K562 (cell line): ENCODE measurements at regions not wholly inside any gene's neighbourhood (a gene's known extent, or its start where the extent isn't known, plus 50 kb on each side); places are given as distances from the start of the nearest gene placed in this dataset.

Experiments
- ATAC-seq: fragments of 200-7000 bp; cut with Tn5 transposase; 3 replicates; pipeline ENCODE4 v1.9.1; 2020; ENCODE audit warnings: moderate library complexity
- BruUV-seq: library from RNA; stranded (reverse); fragments of 400-500 nt; replicated peaks from 2 replicates; lab custom pipeline; 2021; lab: Mats Ljungman, UMichigan
- CTCF ChIA-PET: fragments of 300-600 bp; formaldehyde crosslinking; extraction: SDS; loops from one replicate; lab custom pipeline; 2021; ENCODE audit warnings: low intra/inter-chr PET ratio; lab: Yijun Ruan, JAX
- POLR2A ChIA-PET: fragments of 300-600, 350-650 bp; sonication (Branson Sonifier 250); formaldehyde crosslinking; extraction: SDS; loops from one replicate; lab custom pipeline; 2021; ENCODE audit warnings: antibody characterized with exemption, inconsistent platforms; lab: Yijun Ruan, JAX
- DNase-seq, 4 experiments: peaks; one replicate each; pipeline versions ENCODE4 v3.0.0 to v3.0.0-alpha.2; 2011 to 2018; ENCODE audit warnings: low spot score in 3 of 4, mixed read lengths in 3 of 4; ENCODE audit errors: extremely low read depth in 1 of 4
- FAIRE-seq: peaks from 2 replicates; lab custom pipeline; 2011; peaks lifted over from hg19 to GRCh38; lab: Jason Lieb, UNC
- H2AFZ ChIP-seq: 2 replicates; pipeline ENCODE4 v1.6.0; 2011; ENCODE audit warnings: low read depth, low read length, control low read depth, inconsistent platforms
- H3K27ac ChIP-seq: fragments of 200-600 bp; 3 replicates; pipeline ENCODE4 v1.8.0; 2011; ENCODE audit warnings: low read depth, mild to moderate bottlenecking, control low read depth, inconsistent platforms, low read length, moderate library complexity, mixed read lengths; ENCODE audit errors: extremely low read depth
- H3K27me3 ChIP-seq, 2 experiments: fragments of 300-600 bp in 1 of 2; 2 replicates in 1 of 2; 3 replicates in 1 of 2; pipeline versions ENCODE4 v1.6.0 to v1.8.0; 2011; ENCODE audit warnings: inconsistent platforms in 2 of 2, low read length in 2 of 2, mild to moderate bottlenecking in 1 of 2, mixed read lengths in 1 of 2, moderate library complexity in 1 of 2; ENCODE audit not compliant: control insufficient read depth in 2 of 2, insufficient read depth in 2 of 2
- H3K36me3 ChIP-seq: fragments of 300-600 bp; 3 replicates; pipeline ENCODE4 v1.8.0; 2011; ENCODE audit warnings: mild to moderate bottlenecking, low read length, inconsistent platforms; ENCODE audit not compliant: control insufficient read depth, insufficient read depth
- H3K4me1 ChIP-seq, 2 experiments: fragments of 200-600 bp in 1 of 2; replicated peaks in 1 of 2; 2 replicates in 1 of 2; 3 replicates in 1 of 2; pipeline versions ENCODE4 v1.5.1 to v1.8.0; 2011; ENCODE audit warnings: inconsistent platforms in 2 of 2, low read length in 2 of 2, mild to moderate bottlenecking in 1 of 2, mixed read lengths in 1 of 2, moderate library complexity in 1 of 2; ENCODE audit not compliant: control insufficient read depth in 2 of 2, insufficient read depth in 2 of 2
- H3K4me2 ChIP-seq: 2 replicates; pipeline ENCODE4 v1.6.1; 2011; ENCODE audit warnings: low read length, control low read depth, inconsistent platforms, mixed read lengths; ENCODE audit not compliant: insufficient read depth
- H3K4me3 ChIP-seq: fragments of 200-600 bp; sonication (generic), shearing (Covaris generic); 2 replicates; pipeline ENCODE4 v1.5.1; 2016; ENCODE audit warnings: control low read depth, inconsistent platforms
- H3K79me2 ChIP-seq: fragments of 200-600 bp; 3 replicates; pipeline ENCODE4 v1.8.0; 2011; ENCODE audit warnings: low read length, inconsistent platforms; ENCODE audit not compliant: control insufficient read depth, insufficient read depth
- H3K9ac ChIP-seq, 2 experiments: 2 replicates each; pipeline versions ENCODE4 v1.6.0 to v1.6.1; 2011; ENCODE audit warnings: low read depth in 2 of 2, low read length in 2 of 2, control low read depth in 1 of 2, inconsistent platforms in 1 of 2, mild to moderate bottlenecking in 1 of 2, mixed read lengths in 1 of 2; ENCODE audit not compliant: insufficient read depth in 1 of 2
- H3K9me1 ChIP-seq: one replicate; pipeline ENCODE4 v1.6.0; 2011; ENCODE audit warnings: inconsistent platforms, mild to moderate bottlenecking, low read length, moderate library complexity; ENCODE audit not compliant: control insufficient read depth, insufficient read depth
- H3K9me3 ChIP-seq: replicated peaks from 2 replicates; pipeline ENCODE4 v1.5.1; 2011; ENCODE audit warnings: low read depth, low read length, inconsistent platforms; ENCODE audit not compliant: control insufficient read depth, insufficient read depth
- H4K20me1 ChIP-seq: replicated peaks from 2 replicates; pipeline ENCODE4 v1.6.1; 2011; ENCODE audit warnings: low read length, inconsistent platforms, mixed read lengths; ENCODE audit not compliant: control insufficient read depth, insufficient read depth
- E2F3 ChIP-seq: fragments of 250-450 bp; sonication (Bioruptor Pico); IDR thresholded peaks from 2 replicates; pipeline ENCODE4 v1.4.0; 2020; ENCODE audit warnings: mild to moderate bottlenecking
- ELF1 ChIP-seq: fragments of 200-800 bp; sonication (Bioruptor generic); IDR thresholded peaks from 2 replicates; pipeline ENCODE4 v1.6.1; 2016; ENCODE audit warnings: missing genetic modification characterization, missing compliant biosample characterization
- GABPA ChIP-seq: fragments of 200-800 bp; sonication (Bioruptor generic); conservative IDR thresholded peaks from 2 replicates; pipeline ENCODE4 v1.6.1; 2016; ENCODE audit warnings: low read depth, missing genetic modification characterization, missing compliant biosample characterization
- HMG20B ChIP-seq: fragments of 250-450 bp; sonication (Bioruptor Pico); IDR thresholded peaks from 2 replicates; pipeline ENCODE4 v1.5.0; 2021; ENCODE audit warnings: mild to moderate bottlenecking
- KLF13 ChIP-seq: fragments of 450-650 bp; IDR thresholded peaks from 2 replicates; pipeline ENCODE4 v1.6.1; 2016; ENCODE audit warnings: missing genetic modification characterization, low read depth, mild to moderate bottlenecking, missing compliant biosample characterization, moderate library complexity, borderline replicate concordance
- PCBP1 ChIP-seq: fragments of 200-400 bp; formaldehyde crosslinking; IDR thresholded peaks from 2 replicates; pipeline ENCODE4 v1.6.1; 2018; ENCODE audit warnings: mild to moderate bottlenecking, low read depth, low read length; ENCODE audit not compliant: poor library complexity, severe bottlenecking
- RBM14 ChIP-seq: fragments of 200-400 bp; formaldehyde crosslinking; IDR thresholded peaks from 2 replicates; pipeline ENCODE4 v1.6.1; 2018; ENCODE audit warnings: low read depth, mild to moderate bottlenecking, low read length, moderate library complexity, borderline replicate concordance; ENCODE audit not compliant: insufficient read depth
- SNIP1 ChIP-seq: fragments of 450-650 bp; IDR thresholded peaks from 2 replicates; pipeline ENCODE4 v1.7.1; 2017; ENCODE audit warnings: low read depth, mild to moderate bottlenecking
- ZBTB17 ChIP-seq: fragments of 450-650 bp; formaldehyde crosslinking; IDR thresholded peaks from 2 replicates; pipeline ENCODE4 v1.4.0; 2020; ENCODE audit warnings: mild to moderate bottlenecking
- ZEB2 ChIP-seq: fragments of 450-650 bp; IDR thresholded peaks from 2 replicates; pipeline ENCODE4 v1.6.1; 2016
- ZFP30 ChIP-seq: fragments of 250-450 bp; sonication (Bioruptor Pico); IDR thresholded peaks from 2 replicates; pipeline ENCODE4 v1.8.0; 2022; ENCODE audit warnings: moderate library complexity, mild to moderate bottlenecking, inconsistent platforms, borderline replicate concordance
- ZNF408 ChIP-seq: fragments of 250-450 bp; sonication (Bioruptor Pico); IDR thresholded peaks from 2 replicates; pipeline ENCODE4 v1.4.0; 2020; ENCODE audit warnings: low read depth, mild to moderate bottlenecking, moderate library complexity
- WGBS: fragments of 100-300 bp; shearing (Covaris generic); methylation state at CpG from one replicate; pipeline ENCODE4 v1.1.6; 2016; ENCODE audit warnings: low coverage, mixed read lengths; ENCODE audit not compliant: insufficient coverage; ENCODE audit errors: missing lambda C conversion rate; 5-methylcytosine and 5-hydroxymethylcytosine counted together
- in situ Hi-C: fragments of 300-500 bp; cut with MboI; formaldehyde crosslinking; loops from 4 replicates; pipeline ENCODE4 v1.15.0; 2018; ENCODE audit warnings: inconsistent platforms, mixed read lengths
- intact Hi-C: fragments of 100-400 bp; cut with micrococcal nuclease; formaldehyde crosslinking; loops from 2 replicates; pipeline ENCODE4 v1.14.2; 2022
- TF ChIP-seq, protein P1 (sequence below): fragments of 450-650 bp; formaldehyde crosslinking; conservative IDR thresholded peaks from 2 replicates; pipeline ENCODE4 v1.4.0; 2022; ENCODE audit warnings: mild to moderate bottlenecking, missing genetic modification characterization
- TF ChIP-seq, protein P2 (sequence below): sonication (generic); formaldehyde crosslinking; IDR thresholded peaks from 2 replicates; pipeline ENCODE4 v1.8.0; 2023; ENCODE audit warnings: mild to moderate bottlenecking, missing genetic modification reagents
- TF ChIP-seq, protein P3 (sequence below): sonication (generic); formaldehyde crosslinking; IDR thresholded peaks from 2 replicates; pipeline ENCODE4 v1.8.0; 2022; ENCODE audit warnings: missing genetic modification reagents, mild to moderate bottlenecking, borderline replicate concordance

- Histone ChIP-seq H3K4me2 (no peak overlapping the region), H3K27ac (no peak overlapping the region), H3K9me1 (no peaks in the 10 kb centered on the region), H3K9ac (no peak overlapping the region), H3K4me1 (no peaks in the 10 kb centered on the region), H3K27me3 (no peaks in the 10 kb centered on the region), H3K79me2 (no peaks in the 10 kb centered on the region), H2AFZ (no peak overlapping the region), H4K20me1 (no peaks in the 10 kb centered on the region), H3K9me3 (no peaks in the 10 kb centered on the region), H3K4me3 (no peak overlapping the region), H3K36me3 (no peaks in the 10 kb centered on the region)
- FAIRE-seq (no peak), ATAC-seq (no peak), DNase-seq (no peak)
- ChIA-PET CTCF (no interaction called here), POLR2A (no interaction called here)
- intact Hi-C loops: no loop called here
- in situ Hi-C loops: no loop called here
- no TSS peak for BruUV-seq
- TF ChIP-seq ZEB2: no peak
- no peak for TF ChIP-seq SNIP1
- no peak for TF ChIP-seq KLF13 (tag)
- TF ChIP-seq PCBP1: no peak
- TF ChIP-seq, protein P1, sequence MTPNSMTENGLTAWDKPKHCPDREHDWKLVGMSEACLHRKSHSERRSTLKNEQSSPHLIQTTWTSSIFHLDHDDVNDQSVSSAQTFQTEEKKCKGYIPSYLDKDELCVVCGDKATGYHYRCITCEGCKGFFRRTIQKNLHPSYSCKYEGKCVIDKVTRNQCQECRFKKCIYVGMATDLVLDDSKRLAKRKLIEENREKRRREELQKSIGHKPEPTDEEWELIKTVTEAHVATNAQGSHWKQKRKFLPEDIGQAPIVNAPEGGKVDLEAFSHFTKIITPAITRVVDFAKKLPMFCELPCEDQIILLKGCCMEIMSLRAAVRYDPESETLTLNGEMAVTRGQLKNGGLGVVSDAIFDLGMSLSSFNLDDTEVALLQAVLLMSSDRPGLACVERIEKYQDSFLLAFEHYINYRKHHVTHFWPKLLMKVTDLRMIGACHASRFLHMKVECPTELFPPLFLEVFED (CRISPR knock-in tag): no peak
- TF ChIP-seq ZFP30: no peak
- TF ChIP-seq ELF1 (tag): no peak
- no peak for TF ChIP-seq GABPA
- no peak for TF ChIP-seq ZBTB17 (CRISPR knock-in tag)
- no peak for TF ChIP-seq HMG20B (CRISPR knock-in tag)
- TF ChIP-seq RBM14: no peak
- TF ChIP-seq E2F3: no peak
- TF ChIP-seq, protein P2, sequence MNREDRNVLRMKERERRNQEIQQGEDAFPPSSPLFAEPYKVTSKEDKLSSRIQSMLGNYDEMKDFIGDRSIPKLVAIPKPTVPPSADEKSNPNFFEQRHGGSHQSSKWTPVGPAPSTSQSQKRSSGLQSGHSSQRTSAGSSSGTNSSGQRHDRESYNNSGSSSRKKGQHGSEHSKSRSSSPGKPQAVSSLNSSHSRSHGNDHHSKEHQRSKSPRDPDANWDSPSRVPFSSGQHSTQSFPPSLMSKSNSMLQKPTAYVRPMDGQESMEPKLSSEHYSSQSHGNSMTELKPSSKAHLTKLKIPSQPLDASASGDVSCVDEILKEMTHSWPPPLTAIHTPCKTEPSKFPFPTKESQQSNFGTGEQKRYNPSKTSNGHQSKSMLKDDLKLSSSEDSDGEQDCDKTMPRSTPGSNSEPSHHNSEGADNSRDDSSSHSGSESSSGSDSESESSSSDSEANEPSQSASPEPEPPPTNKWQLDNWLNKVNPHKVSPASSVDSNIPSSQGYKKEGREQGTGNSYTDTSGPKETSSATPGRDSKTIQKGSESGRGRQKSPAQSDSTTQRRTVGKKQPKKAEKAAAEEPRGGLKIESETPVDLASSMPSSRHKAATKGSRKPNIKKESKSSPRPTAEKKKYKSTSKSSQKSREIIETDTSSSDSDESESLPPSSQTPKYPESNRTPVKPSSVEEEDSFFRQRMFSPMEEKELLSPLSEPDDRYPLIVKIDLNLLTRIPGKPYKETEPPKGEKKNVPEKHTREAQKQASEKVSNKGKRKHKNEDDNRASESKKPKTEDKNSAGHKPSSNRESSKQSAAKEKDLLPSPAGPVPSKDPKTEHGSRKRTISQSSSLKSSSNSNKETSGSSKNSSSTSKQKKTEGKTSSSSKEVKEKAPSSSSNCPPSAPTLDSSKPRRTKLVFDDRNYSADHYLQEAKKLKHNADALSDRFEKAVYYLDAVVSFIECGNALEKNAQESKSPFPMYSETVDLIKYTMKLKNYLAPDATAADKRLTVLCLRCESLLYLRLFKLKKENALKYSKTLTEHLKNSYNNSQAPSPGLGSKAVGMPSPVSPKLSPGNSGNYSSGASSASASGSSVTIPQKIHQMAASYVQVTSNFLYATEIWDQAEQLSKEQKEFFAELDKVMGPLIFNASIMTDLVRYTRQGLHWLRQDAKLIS (CRISPR knock-in tag): no peak
- no peak for TF ChIP-seq ZNF408 (CRISPR knock-in tag)
- TF ChIP-seq, protein P3, sequence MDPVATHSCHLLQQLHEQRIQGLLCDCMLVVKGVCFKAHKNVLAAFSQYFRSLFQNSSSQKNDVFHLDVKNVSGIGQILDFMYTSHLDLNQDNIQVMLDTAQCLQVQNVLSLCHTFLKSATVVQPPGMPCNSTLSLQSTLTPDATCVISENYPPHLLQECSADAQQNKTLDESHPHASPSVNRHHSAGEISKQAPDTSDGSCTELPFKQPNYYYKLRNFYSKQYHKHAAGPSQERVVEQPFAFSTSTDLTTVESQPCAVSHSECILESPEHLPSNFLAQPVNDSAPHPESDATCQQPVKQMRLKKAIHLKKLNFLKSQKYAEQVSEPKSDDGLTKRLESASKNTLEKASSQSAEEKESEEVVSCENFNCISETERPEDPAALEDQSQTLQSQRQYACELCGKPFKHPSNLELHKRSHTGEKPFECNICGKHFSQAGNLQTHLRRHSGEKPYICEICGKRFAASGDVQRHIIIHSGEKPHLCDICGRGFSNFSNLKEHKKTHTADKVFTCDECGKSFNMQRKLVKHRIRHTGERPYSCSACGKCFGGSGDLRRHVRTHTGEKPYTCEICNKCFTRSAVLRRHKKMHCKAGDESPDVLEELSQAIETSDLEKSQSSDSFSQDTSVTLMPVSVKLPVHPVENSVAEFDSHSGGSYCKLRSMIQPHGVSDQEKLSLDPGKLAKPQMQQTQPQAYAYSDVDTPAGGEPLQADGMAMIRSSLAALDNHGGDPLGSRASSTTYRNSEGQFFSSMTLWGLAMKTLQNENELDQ (CRISPR knock-in tag): no peak
- WGBS: 4% methylated on average over 2 of the region's 2 CpGs
Measured at GRCh38 chr4:114116861-114117260, 137.4 kb upstream of the ARSJ start.
